HUES64 (cell line): ENCODE measurements at regions not wholly inside any gene's neighbourhood (a gene's known extent, or its start where the extent isn't known, plus 50 kb on each side); places are given as distances from the start of the nearest gene placed in this dataset.

ENCODE experiments used
- H3K27ac ChIP-seq: 2 replicates; pipeline ENCODE4 v1.7.0; 2013; ENCODE audit warnings: low read depth, low read length, inconsistent platforms
- H3K27me3 ChIP-seq: 2 replicates; pipeline ENCODE4 v1.6.1; 2013; ENCODE audit warnings: mild to moderate bottlenecking, low read length; ENCODE audit not compliant: insufficient read depth
- H3K36me3 ChIP-seq: 2 replicates; pipeline ENCODE4 v1.6.1; 2013; ENCODE audit warnings: mild to moderate bottlenecking, low read length; ENCODE audit not compliant: insufficient read depth
- H3K4me1 ChIP-seq: 2 replicates; pipeline ENCODE4 v1.6.1; 2013; ENCODE audit warnings: mild to moderate bottlenecking, low read length, moderate library complexity; ENCODE audit not compliant: insufficient read depth
- H3K4me3 ChIP-seq: 2 replicates; pipeline ENCODE4 v1.5.1; 2013; ENCODE audit warnings: mild to moderate bottlenecking, low read length, moderate library complexity
- H3K9ac ChIP-seq: 2 replicates; pipeline ENCODE4 v1.6.1; 2013; ENCODE audit warnings: mild to moderate bottlenecking, low read depth, low read length
- H3K9me3 ChIP-seq: 2 replicates; pipeline ENCODE4 v1.6.1; 2013; ENCODE audit warnings: low read depth, low read length; ENCODE audit not compliant: insufficient read depth
- WGBS: fragments of 150-250, 120-280 bp; methylation state at CpG from one replicate; pipeline ENCODE4 v1.1.7; 2013; ENCODE audit warnings: missing lambda C conversion rate; 5-methylcytosine and 5-hydroxymethylcytosine counted together

- no peak overlapping the region for H3K9ac ChIP-seq
- no peaks in the 10 kb centered on the region for H3K27me3 ChIP-seq
- no peaks in the 10 kb centered on the region for H3K4me1 ChIP-seq
- no peaks in the 10 kb centered on the region for H3K36me3 ChIP-seq
- 95% methylated on average over 11 of the region's 11 CpGs for WGBS
- no peak overlapping the region for H3K4me3 ChIP-seq
- no peak overlapping the region for H3K27ac ChIP-seq
- no peaks in the 10 kb centered on the region for H3K9me3 ChIP-seq
These were observed 173.4 kb upstream of the TRIB2 start for GRCh38 chr2:12543076-12543977.

DNA sequence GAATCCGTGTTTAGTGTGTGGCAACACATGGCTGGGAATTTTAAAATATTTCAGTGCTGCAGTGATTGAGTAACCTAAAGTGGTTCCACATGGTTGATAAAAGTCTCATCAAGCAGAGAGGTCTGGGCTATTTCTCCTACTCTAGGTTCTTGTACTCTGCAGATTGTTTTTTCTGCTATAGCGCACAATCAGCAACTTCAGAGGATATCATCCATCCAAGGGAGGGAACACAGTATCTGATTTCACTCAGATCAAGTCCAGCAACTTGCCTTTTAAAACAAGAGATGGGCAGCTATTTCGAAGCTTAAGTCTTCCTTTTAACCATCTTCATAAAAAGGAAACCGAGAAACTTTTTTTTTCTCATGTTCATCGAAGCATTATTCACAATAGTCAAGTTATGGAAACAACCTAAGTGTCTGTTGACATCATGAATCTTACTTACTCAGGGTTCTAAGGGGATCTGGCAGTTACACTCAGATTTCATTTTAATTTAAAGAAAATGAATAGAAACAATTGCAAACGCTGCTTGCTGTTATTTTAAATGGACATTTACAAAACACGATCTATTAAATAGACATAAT, 172.7 kb upstream of the TRIB2 start:
- Histone ChIP-seq H3K9me3 (no peaks in the 10 kb centered on the region), H3K4me3 (no peak overlapping the region), H3K27me3 (no peaks in the 10 kb centered on the region), H3K4me1 (no peaks in the 10 kb centered on the region), H3K36me3 (no peaks in the 10 kb centered on the region), H3K27ac (no peak overlapping the region), H3K9ac (no peak overlapping the region)
- WGBS, result 94% methylated on average over 5 of the region's 7 CpGs

DNA sequence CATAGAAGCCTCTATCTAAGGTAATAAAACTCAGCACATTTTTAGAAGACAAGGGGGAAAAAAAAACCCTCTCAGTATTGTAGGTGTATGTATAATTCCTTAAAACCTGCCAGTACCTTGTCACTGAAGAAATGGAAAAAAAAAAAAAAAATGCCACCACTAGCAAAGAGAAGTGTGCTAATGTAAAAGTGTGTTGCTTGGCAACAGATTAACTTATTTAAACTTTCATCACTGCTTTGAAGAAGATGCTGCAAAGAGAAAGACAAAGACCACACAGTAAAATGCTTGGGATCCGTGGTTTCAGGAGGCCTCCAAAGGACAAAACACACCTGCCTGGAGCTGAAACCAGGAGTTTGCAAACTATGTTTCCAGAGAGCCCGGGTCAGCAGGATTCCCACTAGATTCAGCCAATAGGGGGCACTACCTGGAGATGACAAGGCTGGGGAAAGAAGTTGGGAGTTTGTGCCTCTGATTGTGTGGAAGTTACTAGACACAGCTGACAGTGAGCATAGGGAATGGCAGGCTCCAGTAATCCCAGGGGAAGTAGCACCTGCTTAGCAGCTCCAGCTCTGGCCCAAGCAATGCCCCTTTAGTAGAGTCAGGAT, 169.1 kb upstream of the TRIB2 start:
- Histone ChIP-seq H3K4me3 (no peak overlapping the region), H3K27ac (no peak overlapping the region), H3K9me3 (no peaks in the 10 kb centered on the region), H3K27me3 (no peaks in the 10 kb centered on the region), H3K9ac (no peak overlapping the region), H3K36me3 (no peaks in the 10 kb centered on the region), H3K4me1 (peaks cover 8% of the 10 kb centered on the region; the same call in 1 of the 2 replicates)
- 80% methylated on average over 2 of the region's 2 CpGs for WGBS

DNA sequence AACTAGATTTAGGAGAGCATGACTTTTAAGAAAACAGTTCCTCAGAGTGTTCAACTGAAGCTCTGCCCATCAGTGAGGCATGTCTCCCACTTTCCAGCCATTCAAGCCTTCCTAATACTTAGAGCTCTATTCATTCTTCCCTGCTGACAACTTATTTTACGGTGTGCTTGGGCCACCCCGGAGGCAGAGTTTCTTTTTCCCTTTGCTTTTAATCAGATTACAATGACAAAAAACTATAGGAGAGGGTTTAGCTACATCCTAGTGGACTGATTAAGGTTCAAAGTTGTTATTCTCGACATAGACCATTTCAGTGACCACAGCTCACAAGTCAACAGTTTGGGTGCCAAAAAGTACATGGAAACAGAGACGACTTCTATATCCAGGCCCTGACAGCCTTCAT, 167.8 kb upstream of the TRIB2 start:
- 87% methylated on average over 4 of the region's 4 CpGs for WGBS
- H3K27ac ChIP-seq, result no peak overlapping the region
- no peak overlapping the region for H3K9ac ChIP-seq
- no peaks in the 10 kb centered on the region for H3K27me3 ChIP-seq
- H3K9me3 ChIP-seq, result no peaks in the 10 kb centered on the region
- no peaks in the 10 kb centered on the region for H3K36me3 ChIP-seq
- H3K4me3 ChIP-seq, result no peak overlapping the region
- H3K4me1 ChIP-seq, result peaks cover 8% of the 10 kb centered on the region; the same call in 1 of the 2 replicates

DNA sequence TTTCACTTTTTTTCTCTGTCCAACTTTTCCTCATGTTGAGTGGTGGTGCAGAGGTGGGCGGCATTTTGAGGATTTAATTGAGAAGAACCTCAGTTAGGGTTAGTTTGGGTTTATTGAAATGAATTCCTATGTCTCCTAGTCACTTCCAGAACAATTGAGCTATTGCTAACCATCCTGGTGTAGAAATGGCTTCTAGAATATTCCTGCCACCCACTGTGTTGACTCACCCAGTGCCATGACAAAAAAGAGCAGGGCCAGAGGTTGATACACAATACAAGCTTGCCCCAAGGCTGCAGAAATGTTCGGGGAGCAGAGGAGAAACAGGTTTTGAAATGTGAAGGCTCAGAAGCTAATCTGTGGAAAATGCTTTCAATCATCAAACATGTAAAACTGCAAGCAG, 167.1 kb upstream of the TRIB2 start:
- no peaks in the 10 kb centered on the region for H3K36me3 ChIP-seq
- H3K4me3 ChIP-seq, result no peak overlapping the region
- H3K4me1 ChIP-seq, result peaks cover 8% of the 10 kb centered on the region; the same call in 1 of the 2 replicates
- H3K27ac ChIP-seq, result no peak overlapping the region
- WGBS, result 50% methylated on average over 1 of the region's 2 CpGs
- no peaks in the 10 kb centered on the region for H3K27me3 ChIP-seq
- H3K9ac ChIP-seq, result no peak overlapping the region
- no peaks in the 10 kb centered on the region for H3K9me3 ChIP-seq

DNA sequence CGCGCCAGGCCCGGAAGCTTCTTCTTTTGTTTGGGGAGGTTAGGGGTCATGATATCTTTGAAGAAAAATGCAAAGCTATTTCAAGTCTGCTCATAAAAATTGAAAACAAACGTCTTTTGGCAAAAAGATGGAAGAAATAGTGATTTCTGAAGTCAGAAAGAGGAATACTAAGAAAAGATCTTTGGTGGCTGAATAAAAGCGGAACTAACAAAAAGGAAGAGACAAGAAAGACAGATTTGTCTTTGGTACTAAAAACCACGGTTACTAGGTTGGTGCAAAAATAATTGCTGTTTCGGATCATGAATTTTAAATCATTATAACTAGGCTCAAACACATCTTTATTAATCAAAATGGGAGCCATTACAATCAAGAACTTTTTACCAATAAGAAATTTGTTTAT, 164.6 kb upstream of the TRIB2 start:
- H3K36me3 ChIP-seq, result no peaks in the 10 kb centered on the region
- WGBS, result 98% methylated on average over 7 of the region's 7 CpGs
- no peak overlapping the region for H3K27ac ChIP-seq
- H3K9me3 ChIP-seq, result no peaks in the 10 kb centered on the region
- no peaks in the 10 kb centered on the region for H3K27me3 ChIP-seq
- H3K4me1 ChIP-seq, result peaks cover 14% of the 10 kb centered on the region; the same call in 1 of the 2 replicates
- H3K9ac ChIP-seq, result no peak overlapping the region
- H3K4me3 ChIP-seq, result no peak overlapping the region

DNA sequence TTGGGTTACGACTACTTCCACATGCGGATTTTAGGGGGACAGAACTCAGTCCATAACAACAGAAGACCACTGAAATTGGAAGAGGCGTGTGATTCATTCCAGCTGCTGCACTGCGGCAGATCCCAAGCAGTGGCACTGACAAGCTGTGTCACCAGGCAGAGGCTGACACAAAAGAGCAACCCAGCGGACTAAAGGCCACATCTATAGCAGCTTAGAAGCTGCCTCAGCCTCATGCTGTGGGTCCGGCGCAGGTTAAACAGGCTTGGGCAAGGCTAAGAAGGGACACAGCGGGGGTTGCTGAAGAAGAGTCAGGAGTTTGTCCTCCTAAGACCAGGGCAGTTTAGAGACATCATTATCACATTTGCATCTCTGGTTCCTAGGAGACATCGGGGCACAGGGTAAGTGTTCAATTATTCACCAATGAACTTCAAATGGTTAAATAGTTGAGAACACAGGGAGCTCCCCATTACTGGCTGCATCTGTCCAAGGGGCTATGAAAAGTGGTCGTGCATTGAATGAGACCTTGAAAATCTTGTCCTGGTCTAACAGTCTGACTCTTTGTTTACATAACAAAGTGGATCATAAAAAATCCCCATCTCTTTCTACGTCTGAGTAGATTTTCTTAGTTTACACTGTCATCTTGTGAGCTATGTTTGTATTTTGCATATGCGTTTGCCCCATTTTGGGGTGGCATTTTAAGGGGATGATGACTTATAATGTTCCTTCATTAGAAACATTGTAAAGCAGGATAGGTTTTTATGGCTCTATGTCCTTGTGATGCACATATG, 162.3 kb upstream of the TRIB2 start:
- Histone ChIP-seq H3K4me1 (peaks cover 14% of the 10 kb centered on the region; the same call in 1 of the 2 replicates), H3K27ac (no peak overlapping the region), H3K9me3 (no peaks in the 10 kb centered on the region), H3K4me3 (no peak overlapping the region), H3K9ac (no peak overlapping the region), H3K36me3 (no peaks in the 10 kb centered on the region), H3K27me3 (no peaks in the 10 kb centered on the region)
- 87% methylated on average over 12 of the region's 12 CpGs for WGBS

- H3K27ac ChIP-seq, result no peak overlapping the region
- H3K27me3 ChIP-seq, result no peaks in the 10 kb centered on the region
- H3K36me3 ChIP-seq, result no peaks in the 10 kb centered on the region
- H3K4me3 ChIP-seq, result no peak overlapping the region
- 48% methylated on average over 2 of the region's 2 CpGs for WGBS
- H3K9me3 ChIP-seq, result no peaks in the 10 kb centered on the region
- no peak overlapping the region for H3K9ac ChIP-seq
- H3K4me1 ChIP-seq, result peaks cover 7% of the 10 kb centered on the region; the same call in 1 of the 2 replicates
These were observed 161.6 kb upstream of the TRIB2 start for GRCh38 chr2:12555012-12555645.

GRCh38 chr2:12556762-12557161, 160.0 kb upstream of the TRIB2 start:
- no peak overlapping the region for H3K4me3 ChIP-seq
- H3K27me3 ChIP-seq, result no peaks in the 10 kb centered on the region
- H3K27ac ChIP-seq, result no peak overlapping the region
- WGBS, result 91% methylated on average over 5 of the region's 5 CpGs
- no peak overlapping the region for H3K9ac ChIP-seq
- H3K36me3 ChIP-seq, result no peaks in the 10 kb centered on the region
- H3K9me3 ChIP-seq, result no peaks in the 10 kb centered on the region
- peaks cover 6% of the 10 kb centered on the region; the same call in 1 of the 2 replicates for H3K4me1 ChIP-seq

DNA sequence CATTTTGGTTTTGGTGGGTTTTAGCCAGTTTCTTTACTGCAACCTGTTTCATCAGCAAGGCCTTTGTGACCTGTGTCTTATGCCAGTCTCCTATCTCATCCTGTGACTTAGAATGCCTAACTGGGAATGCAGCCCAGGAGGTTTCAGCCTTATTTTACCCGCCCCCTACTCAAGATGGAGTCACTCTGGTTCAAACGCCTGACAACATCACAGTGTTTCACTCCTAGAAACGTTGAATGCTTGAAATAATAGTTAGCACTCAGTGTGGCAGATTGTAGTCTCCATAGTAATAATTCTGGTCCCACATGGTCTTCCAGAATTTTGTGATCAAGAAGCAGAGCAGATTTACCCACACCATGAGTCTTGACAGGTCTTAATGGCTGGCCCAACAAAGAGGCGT, 159.0 kb upstream of the TRIB2 start:
- no peak overlapping the region for H3K9ac ChIP-seq
- H3K4me3 ChIP-seq, result no peak overlapping the region
- H3K9me3 ChIP-seq, result no peaks in the 10 kb centered on the region
- peaks cover 6% of the 10 kb centered on the region; the same call in 1 of the 2 replicates for H3K4me1 ChIP-seq
- WGBS, result 96% methylated on average over 4 of the region's 4 CpGs
- H3K36me3 ChIP-seq, result no peaks in the 10 kb centered on the region
- H3K27ac ChIP-seq, result no peak overlapping the region
- no peaks in the 10 kb centered on the region for H3K27me3 ChIP-seq
